ENCODE measurements at regions not wholly inside any gene's neighbourhood (a gene's known extent, or its start where the extent isn't known, plus 50 kb on each side); places are given as distances from the start of the nearest gene placed in this dataset.

DNA sequence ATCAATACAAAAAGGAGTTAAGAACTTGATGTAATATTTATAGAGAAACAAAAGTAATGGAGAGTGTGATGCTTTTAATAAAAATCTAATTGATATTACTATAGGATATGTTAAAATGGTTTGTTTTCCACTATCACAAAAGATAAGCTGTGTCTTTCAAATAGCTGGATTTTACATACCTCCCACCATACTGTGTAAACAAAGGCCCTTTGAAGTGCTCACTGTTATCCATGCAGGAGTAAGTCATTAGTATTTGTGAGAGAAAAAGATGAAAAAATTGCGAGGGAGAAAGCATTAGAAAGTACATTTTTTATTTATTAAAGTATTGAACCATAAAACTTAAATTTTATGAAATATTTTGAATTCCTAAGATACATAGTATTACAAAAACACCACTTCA is 733.0 kb downstream of the GRIK2 start:
- H3K4me3 ChIP-seq, result no peak overlapping the region
- TF ChIP-seq, protein P1, sequence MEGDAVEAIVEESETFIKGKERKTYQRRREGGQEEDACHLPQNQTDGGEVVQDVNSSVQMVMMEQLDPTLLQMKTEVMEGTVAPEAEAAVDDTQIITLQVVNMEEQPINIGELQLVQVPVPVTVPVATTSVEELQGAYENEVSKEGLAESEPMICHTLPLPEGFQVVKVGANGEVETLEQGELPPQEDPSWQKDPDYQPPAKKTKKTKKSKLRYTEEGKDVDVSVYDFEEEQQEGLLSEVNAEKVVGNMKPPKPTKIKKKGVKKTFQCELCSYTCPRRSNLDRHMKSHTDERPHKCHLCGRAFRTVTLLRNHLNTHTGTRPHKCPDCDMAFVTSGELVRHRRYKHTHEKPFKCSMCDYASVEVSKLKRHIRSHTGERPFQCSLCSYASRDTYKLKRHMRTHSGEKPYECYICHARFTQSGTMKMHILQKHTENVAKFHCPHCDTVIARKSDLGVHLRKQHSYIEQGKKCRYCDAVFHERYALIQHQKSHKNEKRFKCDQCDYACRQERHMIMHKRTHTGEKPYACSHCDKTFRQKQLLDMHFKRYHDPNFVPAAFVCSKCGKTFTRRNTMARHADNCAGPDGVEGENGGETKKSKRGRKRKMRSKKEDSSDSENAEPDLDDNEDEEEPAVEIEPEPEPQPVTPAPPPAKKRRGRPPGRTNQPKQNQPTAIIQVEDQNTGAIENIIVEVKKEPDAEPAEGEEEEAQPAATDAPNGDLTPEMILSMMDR (IDR thresholded peaks at IDR 0.05; ENCODE audit: borderline replicate concordance), result no peak
- no peaks in the 10 kb centered on the region for H3K36me3 ChIP-seq
- DNase-seq, result no peak
- no peaks in the 10 kb centered on the region for H3K27me3 ChIP-seq (ENCODE audit: low read depth)
- intact Hi-C loops (cut with micrococcal nuclease), result no loop called here
- no peak overlapping the region for H3K27ac ChIP-seq (replicated peaks)
- no peaks in the 10 kb centered on the region for H3K4me1 ChIP-seq
- peaks cover 10% of the 10 kb centered on the region for H3K9me3 ChIP-seq (replicated peaks)

DNA sequence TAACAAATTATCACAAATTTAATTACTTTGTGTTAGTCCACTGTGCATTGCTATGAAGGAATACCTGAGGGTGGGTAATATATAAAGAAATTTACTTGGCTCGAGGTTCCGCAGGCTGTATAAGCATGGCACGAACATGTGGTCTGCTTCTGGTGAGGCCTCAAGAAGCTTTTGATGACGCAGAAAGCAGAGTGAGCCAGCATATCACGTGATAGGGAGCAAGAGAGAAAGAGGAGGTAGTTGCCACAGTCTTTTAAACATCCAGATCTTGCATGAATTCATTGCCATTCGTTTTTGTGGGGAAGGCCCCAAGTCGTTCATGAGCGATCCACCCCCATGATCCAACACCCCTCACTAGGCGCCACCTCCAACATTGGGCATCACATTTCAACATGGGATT is 733.7 kb downstream of the GRIK2 start:
- Histone ChIP-seq H3K4me1 (no peaks in the 10 kb centered on the region), H3K27me3 (ENCODE audit: low read depth) (no peaks in the 10 kb centered on the region), H3K27ac (replicated peaks) (no peak overlapping the region), H3K36me3 (no peaks in the 10 kb centered on the region), H3K9me3 (replicated peaks) (peaks cover 10% of the 10 kb centered on the region), H3K4me3 (no peak overlapping the region)
- DNase-seq, result no peak
- TF ChIP-seq, protein P1 (IDR thresholded peaks at IDR 0.05; ENCODE audit: borderline replicate concordance), result no peak
- intact Hi-C loops (cut with micrococcal nuclease), result no loop called here

- Histone ChIP-seq H3K4me3 (no peak overlapping the region), H3K27ac (replicated peaks) (no peak overlapping the region), H3K9me3 (replicated peaks) (no peaks in the 10 kb centered on the region), H3K4me1 (no peaks in the 10 kb centered on the region), H3K36me3 (no peaks in the 10 kb centered on the region), H3K27me3 (ENCODE audit: low read depth) (no peaks in the 10 kb centered on the region)
- intact Hi-C loops (cut with micrococcal nuclease), result no loop called here
- TF ChIP-seq, protein P1 (IDR thresholded peaks at IDR 0.05; ENCODE audit: borderline replicate concordance), result no peak
- no peak for DNase-seq
These were observed 744.4 kb downstream of the GRIK2 start for GRCh38 chr6:102137859-102138258.

GRCh38 chr6:102149191-102149590 is 755.7 kb downstream of the GRIK2 start:
- TF ChIP-seq, protein P1 (IDR thresholded peaks at IDR 0.05; ENCODE audit: borderline replicate concordance), result no peak
- intact Hi-C loops (cut with micrococcal nuclease), result no loop called here

DNA sequence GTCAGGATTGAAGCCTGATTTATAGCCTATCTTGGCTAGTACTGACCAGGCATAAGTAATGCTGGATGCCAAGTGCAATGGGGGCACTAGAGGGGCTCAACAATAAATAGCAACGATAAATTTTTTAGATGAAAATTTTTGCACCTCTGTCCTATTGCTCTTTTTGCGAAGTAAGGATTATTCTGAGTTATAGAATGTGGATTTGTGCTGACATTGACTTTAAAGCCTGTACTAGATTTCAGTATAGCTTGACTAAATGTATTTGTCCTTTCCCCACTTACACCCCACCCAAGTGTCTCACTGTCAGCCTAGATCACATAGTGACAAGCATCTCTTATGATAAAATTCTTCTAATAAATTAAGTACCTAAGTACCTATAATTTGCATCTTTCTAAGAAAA is 757.0 kb downstream of the GRIK2 start:
- peaks cover 25% of the 10 kb centered on the region for H3K9me3 ChIP-seq (replicated peaks)
- intact Hi-C loops (cut with micrococcal nuclease), result no loop called here
- H3K27me3 ChIP-seq (ENCODE audit: low read depth), result no peaks in the 10 kb centered on the region
- H3K4me1 ChIP-seq, result no peaks in the 10 kb centered on the region
- no peaks in the 10 kb centered on the region for H3K36me3 ChIP-seq
- no peak overlapping the region for H3K4me3 ChIP-seq
- H3K27ac ChIP-seq (replicated peaks), result no peak overlapping the region
- TF ChIP-seq, protein P1 (IDR thresholded peaks at IDR 0.05; ENCODE audit: borderline replicate concordance), result no peak
- DNase-seq, result no peak

More at GRCh38 chr6:102149191-102149590, 755.7 kb downstream of the GRIK2 start:
- no peak for DNase-seq
- Histone ChIP-seq H3K4me3 (no peak overlapping the region), H3K36me3 (no peaks in the 10 kb centered on the region), H3K4me1 (no peaks in the 10 kb centered on the region), H3K27me3 (ENCODE audit: low read depth) (no peaks in the 10 kb centered on the region), H3K9me3 (replicated peaks) (peaks cover 15% of the 10 kb centered on the region), H3K27ac (replicated peaks) (no peak overlapping the region)

DNA sequence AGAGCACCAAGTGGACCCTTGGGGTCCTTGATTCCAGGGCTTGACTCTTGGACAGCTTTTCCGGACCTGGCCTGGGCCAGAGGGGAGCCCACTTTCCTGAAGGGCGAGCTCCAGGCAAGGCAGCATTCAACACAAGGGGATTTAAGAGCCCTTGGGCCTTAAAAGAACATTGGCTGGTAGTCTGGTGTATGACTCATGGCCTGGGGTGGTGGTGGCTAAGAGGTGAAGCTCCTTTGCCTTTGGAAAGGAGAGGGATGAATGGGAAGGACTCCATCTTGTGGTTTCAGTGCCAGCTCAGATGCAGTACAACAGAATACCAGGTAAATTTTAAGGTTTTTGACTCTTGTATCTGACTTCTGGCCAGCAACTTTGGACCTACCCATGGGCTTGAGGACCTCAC is 760.7 kb downstream of the GRIK2 start:
- no peaks in the 10 kb centered on the region for H3K36me3 ChIP-seq
- H3K9me3 ChIP-seq (replicated peaks), result peaks cover 15% of the 10 kb centered on the region
- TF ChIP-seq, protein P1 (IDR thresholded peaks at IDR 0.05; ENCODE audit: borderline replicate concordance), result no peak
- no peak overlapping the region for H3K4me3 ChIP-seq
- intact Hi-C loops (cut with micrococcal nuclease), result no loop called here
- no peaks in the 10 kb centered on the region for H3K4me1 ChIP-seq
- no peaks in the 10 kb centered on the region for H3K27me3 ChIP-seq (ENCODE audit: low read depth)
- H3K27ac ChIP-seq (replicated peaks), result no peak overlapping the region
- DNase-seq, result no peak

All from left ventricle myocardium inferior (tissue), 1 donor.